Tibial nerve (tissue), 4 donors: ENCODE measurements at regions not wholly inside any gene's neighbourhood (a gene's known extent, or its start where the extent isn't known, plus 50 kb on each side); places are given as distances from the start of the nearest gene placed in this dataset.

Experiments
- EP300 ChIP-seq, 2 donors: sonication (generic); formaldehyde crosslinking; IDR thresholded peaks; one replicate each; pipeline ENCODE4 v1.6.1; 2017; ENCODE audit warnings: antibody characterized with exemption in 2 of 2, mild to moderate bottlenecking in 1 of 2
- POLR2A ChIP-seq, 2 donors: fragments of 450-650 bp; IDR thresholded peaks; one replicate each; pipeline ENCODE4 v1.6.1; 2017; ENCODE audit warnings: antibody characterized with exemption in 2 of 2, mild to moderate bottlenecking in 2 of 2, moderate library complexity in 2 of 2
- TF ChIP-seq, protein P1 (sequence below), 5 experiments: fragments of 200-600 bp in 3 of 5; fragments of 450-650 bp in 2 of 5; sonication (generic) in 3 of 5; IDR thresholded peaks; one replicate each; pipeline ENCODE4 v1.5.1; 2016 to 2019; ENCODE audit warnings: antibody characterized with exemption in 5 of 5, mild to moderate bottlenecking in 3 of 5, moderate library complexity in 2 of 5

DNA sequence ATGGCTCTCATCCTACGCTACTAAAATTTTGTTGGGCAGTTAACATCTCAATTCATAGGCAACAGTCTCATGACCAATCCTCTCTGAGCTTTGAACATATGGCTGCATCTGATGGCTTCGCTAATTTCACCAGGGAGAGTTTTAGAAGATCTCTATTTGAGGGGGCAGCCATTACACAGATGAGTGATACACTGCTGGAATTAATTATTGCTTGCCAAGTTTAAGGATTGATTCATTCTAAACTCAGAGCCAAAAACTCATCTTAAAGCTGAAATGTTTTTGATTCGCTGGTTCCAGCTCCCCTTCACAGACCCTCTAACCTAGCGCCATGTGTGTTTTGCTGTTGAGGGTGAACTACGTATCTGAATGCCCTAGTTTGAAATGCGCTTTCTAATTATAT lies 519.9 kb upstream of the WWC1 start:
- TF ChIP-seq, protein P1, sequence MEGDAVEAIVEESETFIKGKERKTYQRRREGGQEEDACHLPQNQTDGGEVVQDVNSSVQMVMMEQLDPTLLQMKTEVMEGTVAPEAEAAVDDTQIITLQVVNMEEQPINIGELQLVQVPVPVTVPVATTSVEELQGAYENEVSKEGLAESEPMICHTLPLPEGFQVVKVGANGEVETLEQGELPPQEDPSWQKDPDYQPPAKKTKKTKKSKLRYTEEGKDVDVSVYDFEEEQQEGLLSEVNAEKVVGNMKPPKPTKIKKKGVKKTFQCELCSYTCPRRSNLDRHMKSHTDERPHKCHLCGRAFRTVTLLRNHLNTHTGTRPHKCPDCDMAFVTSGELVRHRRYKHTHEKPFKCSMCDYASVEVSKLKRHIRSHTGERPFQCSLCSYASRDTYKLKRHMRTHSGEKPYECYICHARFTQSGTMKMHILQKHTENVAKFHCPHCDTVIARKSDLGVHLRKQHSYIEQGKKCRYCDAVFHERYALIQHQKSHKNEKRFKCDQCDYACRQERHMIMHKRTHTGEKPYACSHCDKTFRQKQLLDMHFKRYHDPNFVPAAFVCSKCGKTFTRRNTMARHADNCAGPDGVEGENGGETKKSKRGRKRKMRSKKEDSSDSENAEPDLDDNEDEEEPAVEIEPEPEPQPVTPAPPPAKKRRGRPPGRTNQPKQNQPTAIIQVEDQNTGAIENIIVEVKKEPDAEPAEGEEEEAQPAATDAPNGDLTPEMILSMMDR (IDR thresholded peaks at IDR 0.05), result no peak
- TF ChIP-seq POLR2A (IDR thresholded peaks at IDR 0.05) (no peak), EP300 (IDR thresholded peaks at IDR 0.05) (no peak)
